Thoracic aorta (tissue), 2 donors: ENCODE measurements at regions not wholly inside any gene's neighbourhood (a gene's known extent, or its start where the extent isn't known, plus 50 kb on each side); places are given as distances from the start of the nearest gene placed in this dataset.
"Not testable (repeated sequence)": the region's sequence is repeated elsewhere in the genome, so short reads cannot be mapped to it uniquely, and the experiment has no call there.

Source experiments
- ATAC-seq: fragments of 150-250 bp; one replicate; pipeline ENCODE4 v1.8.0; 2017; ENCODE audit warnings: low read depth; ENCODE audit not compliant: insufficient number of reproducible peaks, low FRiP score
- DNase-seq: peaks from one replicate; pipeline ENCODE4 v3.0.0-alpha.2; 2020; ENCODE audit warnings: low spot score
- H3K27ac ChIP-seq, 2 donors: fragments of 200-600 bp; sonication (generic); 1 replicate in 1 of 2; 2 replicates in 1 of 2; pipeline ENCODE4 v1.5.1; 2016; ENCODE audit warnings: mild to moderate bottlenecking in 2 of 2, moderate library complexity in 2 of 2
- H3K27me3 ChIP-seq: fragments of 200-600 bp; sonication (generic); replicated peaks from 2 replicates; pipeline ENCODE4 v1.6.0; 2016; ENCODE audit warnings: mild to moderate bottlenecking; ENCODE audit not compliant: insufficient read depth
- H3K36me3 ChIP-seq: fragments of 200-600 bp; sonication (generic); one replicate; pipeline ENCODE4 v1.5.1; 2016
- H3K4me1 ChIP-seq, 2 donors: fragments of 200-600 bp; sonication (generic); 1 replicate in 1 of 2; 2 replicates in 1 of 2; pipeline versions ENCODE4 v1.5.1 to v1.6.0; 2016; ENCODE audit warnings: low read depth in 2 of 2, mild to moderate bottlenecking in 1 of 2; ENCODE audit not compliant: control insufficient read depth in 1 of 2
- H3K4me3 ChIP-seq: fragments of 200-600 bp; sonication (generic); 2 replicates; pipeline ENCODE4 v1.5.1; 2016; ENCODE audit warnings: mild to moderate bottlenecking
- H3K9me3 ChIP-seq: fragments of 200-600 bp; sonication (generic); 2 replicates; pipeline ENCODE4 v1.5.1; 2016
- TF ChIP-seq, protein P1 (sequence below): fragments of 200-600 bp; sonication (generic); IDR thresholded peaks from one replicate; pipeline ENCODE4 v1.5.1; 2019; ENCODE audit warnings: antibody characterized with exemption

DNA sequence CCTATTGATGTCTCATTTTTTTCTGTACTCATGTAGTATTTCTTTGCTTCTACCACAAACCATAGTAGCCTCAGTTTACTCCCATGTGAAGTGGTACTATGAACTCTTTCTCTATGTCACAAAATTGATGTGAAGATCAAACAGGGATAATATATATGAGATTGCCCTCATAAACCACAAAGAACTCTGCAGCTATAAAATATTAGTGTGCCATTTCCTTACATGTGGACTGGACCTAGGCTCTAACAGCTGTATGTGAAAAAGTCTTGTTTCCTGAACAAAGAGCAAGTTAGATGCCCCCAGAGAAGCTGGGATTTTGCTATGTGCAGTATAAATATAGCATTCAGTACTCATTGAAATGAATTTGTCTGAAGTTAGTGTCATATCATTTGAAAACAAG lies 412.6 kb upstream of the ADAMTSL1 start:
- no peak overlapping the region for H3K27ac ChIP-seq
- TF ChIP-seq, protein P1, sequence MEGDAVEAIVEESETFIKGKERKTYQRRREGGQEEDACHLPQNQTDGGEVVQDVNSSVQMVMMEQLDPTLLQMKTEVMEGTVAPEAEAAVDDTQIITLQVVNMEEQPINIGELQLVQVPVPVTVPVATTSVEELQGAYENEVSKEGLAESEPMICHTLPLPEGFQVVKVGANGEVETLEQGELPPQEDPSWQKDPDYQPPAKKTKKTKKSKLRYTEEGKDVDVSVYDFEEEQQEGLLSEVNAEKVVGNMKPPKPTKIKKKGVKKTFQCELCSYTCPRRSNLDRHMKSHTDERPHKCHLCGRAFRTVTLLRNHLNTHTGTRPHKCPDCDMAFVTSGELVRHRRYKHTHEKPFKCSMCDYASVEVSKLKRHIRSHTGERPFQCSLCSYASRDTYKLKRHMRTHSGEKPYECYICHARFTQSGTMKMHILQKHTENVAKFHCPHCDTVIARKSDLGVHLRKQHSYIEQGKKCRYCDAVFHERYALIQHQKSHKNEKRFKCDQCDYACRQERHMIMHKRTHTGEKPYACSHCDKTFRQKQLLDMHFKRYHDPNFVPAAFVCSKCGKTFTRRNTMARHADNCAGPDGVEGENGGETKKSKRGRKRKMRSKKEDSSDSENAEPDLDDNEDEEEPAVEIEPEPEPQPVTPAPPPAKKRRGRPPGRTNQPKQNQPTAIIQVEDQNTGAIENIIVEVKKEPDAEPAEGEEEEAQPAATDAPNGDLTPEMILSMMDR = no peak
- ATAC-seq (no peak), DNase-seq (no peak)
- peaks cover 12 to 51% of the 10 kb centered on the region in 2 donors for H3K4me1 ChIP-seq
- H3K9me3 ChIP-seq = no peaks in the 10 kb centered on the region
- H3K4me3 ChIP-seq = no peak overlapping the region
- no peaks in the 10 kb centered on the region for H3K27me3 ChIP-seq
- no peaks in the 10 kb centered on the region for H3K36me3 ChIP-seq

DNA sequence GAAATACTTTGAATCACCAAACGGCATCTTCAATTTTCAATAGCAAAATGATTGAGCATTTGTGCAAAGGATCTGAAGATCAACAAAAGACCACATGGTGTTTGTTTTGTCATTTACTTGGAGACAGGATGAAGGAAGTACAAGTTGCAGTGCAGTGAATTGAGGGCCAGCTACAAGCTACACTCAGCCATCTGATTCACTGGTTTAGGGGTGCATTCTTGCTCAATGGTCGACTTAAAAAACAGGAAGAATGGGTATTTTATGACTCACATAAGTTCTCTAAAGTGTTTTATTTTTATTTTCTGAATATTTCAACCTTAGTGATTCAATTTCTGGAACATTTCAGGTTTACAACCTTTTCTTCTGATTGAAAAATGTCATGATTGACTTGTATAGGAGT lies 412.1 kb upstream of the ADAMTSL1 start:
- no peaks in the 10 kb centered on the region for H3K27me3 ChIP-seq
- H3K4me3 ChIP-seq = no peak overlapping the region
- H3K9me3 ChIP-seq = no peaks in the 10 kb centered on the region
- peaks cover 12 to 51% of the 10 kb centered on the region in 2 donors for H3K4me1 ChIP-seq
- ATAC-seq = no peak
- TF ChIP-seq, protein P1 = no peak
- no peaks in the 10 kb centered on the region for H3K36me3 ChIP-seq
- no peak for DNase-seq
- H3K27ac ChIP-seq = no peak overlapping the region

GRCh38 chr9:18063856-18064390 lies 410.0 kb upstream of the ADAMTSL1 start:
- Histone ChIP-seq H3K4me1 (peaks cover 12 to 47% of the 10 kb centered on the region in 2 donors), H3K27me3 (no peaks in the 10 kb centered on the region), H3K9me3 (no peaks in the 10 kb centered on the region), H3K27ac (no peak overlapping the region), H3K4me3 (no peak overlapping the region), H3K36me3 (no peaks in the 10 kb centered on the region)
- no peak for DNase-seq
- TF ChIP-seq, protein P1 = no peak
- no peak for ATAC-seq

- not testable (repeated sequence) for H3K27ac ChIP-seq, H3K27me3 ChIP-seq, H3K9me3 ChIP-seq, H3K36me3 ChIP-seq, DNase-seq, ATAC-seq, H3K4me3 ChIP-seq
- H3K4me1 ChIP-seq = peaks cover 11 to 37% of the 10 kb centered on the region in 2 donors
Measured at GRCh38 chr9:18066608-18067007, 407.3 kb upstream of the ADAMTSL1 start.

DNA sequence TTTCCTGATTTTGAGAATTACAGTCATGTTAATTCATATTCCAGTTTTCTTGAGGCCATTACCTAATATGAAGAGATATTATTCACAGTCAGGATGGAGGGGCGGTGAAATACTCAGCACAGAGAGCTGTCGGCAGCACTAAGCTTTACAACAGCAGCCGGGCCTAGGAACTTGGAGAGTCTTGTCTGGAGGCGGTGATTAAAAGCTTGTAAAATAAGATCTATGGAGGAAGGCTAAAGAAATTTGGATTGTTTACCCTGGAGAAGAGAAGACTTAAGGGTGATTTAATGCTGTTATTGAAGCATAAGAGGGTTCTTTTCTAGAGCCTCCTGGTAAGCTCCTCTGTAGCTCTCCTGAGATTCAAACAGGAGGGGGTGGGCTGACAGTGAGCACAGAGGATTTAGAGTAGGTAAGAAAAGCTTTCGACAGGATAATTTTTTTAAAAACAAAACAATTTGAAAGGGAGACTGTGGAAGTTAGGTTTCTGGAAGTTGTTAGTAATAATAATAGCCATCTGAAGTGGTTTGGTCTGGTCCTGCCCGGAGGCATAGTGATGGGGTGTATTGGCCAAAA lies 406.3 kb upstream of the ADAMTSL1 start:
- ATAC-seq (no peak), DNase-seq (no peak)
- H3K9me3 ChIP-seq = no peaks in the 10 kb centered on the region
- TF ChIP-seq, protein P1 = no peak
- no peak overlapping the region for H3K27ac ChIP-seq
- H3K27me3 ChIP-seq = no peaks in the 10 kb centered on the region
- no peak overlapping the region for H3K4me3 ChIP-seq
- peaks cover 8 to 40% of the 10 kb centered on the region in 2 donors for H3K4me1 ChIP-seq
- H3K36me3 ChIP-seq = no peaks in the 10 kb centered on the region

GRCh38 chr9:18068900-18069299 lies 405.1 kb upstream of the ADAMTSL1 start:
- H3K9me3 ChIP-seq = no peaks in the 10 kb centered on the region
- no peak overlapping the region for H3K27ac ChIP-seq
- TF ChIP-seq, protein P1 = no peak
- peaks cover 8 to 32% of the 10 kb centered on the region in 2 donors for H3K4me1 ChIP-seq
- ATAC-seq = no peak
- DNase-seq = no peak
- no peaks in the 10 kb centered on the region for H3K27me3 ChIP-seq
- H3K4me3 ChIP-seq = no peak overlapping the region
- no peaks in the 10 kb centered on the region for H3K36me3 ChIP-seq
